ENCODE measurements at regions not wholly inside any gene's neighbourhood (a gene's known extent, or its start where the extent isn't known, plus 50 kb on each side); places are given as distances from the start of the nearest gene placed in this dataset.

GRCh38 chr18:76569644-76570419 is 74.8 kb upstream of the ZNF516 start:
- no peak for DNase-seq

GRCh38 chr18:76568731-76569130 is 73.7 kb upstream of the ZNF516 start:
- no peak for DNase-seq

DNA sequence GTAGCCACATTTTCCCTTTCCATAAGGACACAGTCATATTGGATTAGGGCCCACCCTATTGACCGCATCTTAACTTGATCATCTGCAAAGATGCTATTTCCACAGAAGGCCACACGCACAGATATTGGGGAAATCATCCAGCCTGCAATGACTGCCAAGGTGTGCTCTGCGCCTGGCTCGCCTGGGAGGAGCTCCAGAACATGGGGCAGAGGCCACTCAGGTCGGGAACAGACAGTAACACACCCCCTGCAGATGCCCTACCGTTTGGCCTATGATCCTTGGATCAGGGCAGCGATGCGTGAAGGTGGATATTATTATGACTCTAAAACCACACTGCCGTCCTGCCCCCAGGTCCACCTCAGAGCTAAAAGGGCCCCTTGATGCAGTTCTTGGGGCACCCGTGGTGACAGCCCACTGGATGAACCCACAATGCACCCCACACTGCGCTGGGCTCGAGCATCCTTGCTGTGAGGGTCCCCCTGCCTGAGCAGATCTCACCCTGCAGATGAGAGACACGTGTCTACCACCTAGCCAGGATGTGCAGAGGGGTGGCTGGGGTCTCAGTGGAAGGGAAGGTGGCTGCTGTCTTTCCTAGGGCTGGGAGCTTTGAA is 72.9 kb upstream of the ZNF516 start:
- DNase-seq = no peak

DNA sequence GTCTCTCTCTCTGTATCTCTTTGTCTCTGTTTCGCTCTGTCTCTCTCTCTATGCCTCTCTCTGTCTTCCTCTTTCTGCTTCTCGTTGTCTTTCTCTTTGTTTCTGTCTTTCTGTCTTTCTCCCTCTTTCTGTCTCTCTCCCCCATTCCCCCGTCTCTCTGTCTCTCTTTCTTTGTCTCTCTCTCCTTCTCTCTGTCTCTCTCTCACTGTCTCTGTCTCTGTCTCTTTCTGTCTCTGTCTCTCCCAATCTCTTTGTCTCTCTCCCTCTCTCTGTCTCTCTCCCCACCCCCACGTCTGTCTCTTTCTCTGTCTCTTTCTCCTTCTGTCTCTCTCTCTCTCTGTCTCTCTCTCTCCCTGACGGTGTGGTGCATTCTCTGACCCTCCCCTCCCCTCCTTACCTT is 71.9 kb upstream of the ZNF516 start:
- no peak for DNase-seq

DNA sequence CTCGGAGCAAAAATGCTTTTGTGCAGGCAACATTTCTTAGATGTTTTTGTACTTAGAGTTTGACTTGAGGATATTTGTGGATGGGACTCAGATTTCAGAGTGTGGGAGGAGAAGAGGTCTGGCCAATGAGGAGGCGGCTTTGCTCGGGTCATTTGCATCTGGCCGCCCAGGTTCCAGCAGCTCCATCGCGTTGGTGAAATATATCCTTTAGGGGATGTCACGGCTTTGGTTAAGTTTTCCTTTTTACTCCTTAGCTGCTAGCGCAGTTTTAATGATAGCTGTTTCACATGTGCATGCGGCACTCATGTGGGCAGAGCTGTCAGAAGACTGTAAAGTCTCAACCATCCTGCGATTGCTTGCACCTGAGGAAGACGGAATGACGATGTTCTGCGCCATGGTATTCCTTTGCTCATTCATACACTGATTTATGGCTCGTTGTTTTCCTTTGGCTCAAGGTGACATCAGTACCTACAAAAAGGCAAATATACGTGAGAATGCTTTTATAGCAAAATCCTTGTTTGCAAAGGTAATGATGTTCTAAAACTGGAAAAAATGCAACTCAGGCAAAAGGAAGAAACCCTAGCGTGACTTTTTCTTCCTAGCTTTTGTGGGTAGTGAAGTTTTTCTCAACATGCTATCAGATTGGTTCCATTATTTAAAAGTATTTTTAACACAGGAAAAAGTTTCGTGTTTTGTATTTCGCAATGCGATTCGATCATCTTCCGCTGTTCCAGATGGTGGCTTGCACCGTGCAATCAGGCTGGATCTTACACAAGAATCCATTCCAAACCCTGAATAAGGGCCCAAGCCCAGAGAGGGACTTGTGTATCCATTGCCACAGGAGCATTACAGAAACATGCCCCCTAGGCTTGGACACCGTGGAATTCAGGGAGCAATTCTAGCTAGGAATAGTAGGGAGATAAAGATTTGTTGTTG is 70.5 kb upstream of the ZNF516 start:
- peak; percentile 34 for DNase-seq

DNA sequence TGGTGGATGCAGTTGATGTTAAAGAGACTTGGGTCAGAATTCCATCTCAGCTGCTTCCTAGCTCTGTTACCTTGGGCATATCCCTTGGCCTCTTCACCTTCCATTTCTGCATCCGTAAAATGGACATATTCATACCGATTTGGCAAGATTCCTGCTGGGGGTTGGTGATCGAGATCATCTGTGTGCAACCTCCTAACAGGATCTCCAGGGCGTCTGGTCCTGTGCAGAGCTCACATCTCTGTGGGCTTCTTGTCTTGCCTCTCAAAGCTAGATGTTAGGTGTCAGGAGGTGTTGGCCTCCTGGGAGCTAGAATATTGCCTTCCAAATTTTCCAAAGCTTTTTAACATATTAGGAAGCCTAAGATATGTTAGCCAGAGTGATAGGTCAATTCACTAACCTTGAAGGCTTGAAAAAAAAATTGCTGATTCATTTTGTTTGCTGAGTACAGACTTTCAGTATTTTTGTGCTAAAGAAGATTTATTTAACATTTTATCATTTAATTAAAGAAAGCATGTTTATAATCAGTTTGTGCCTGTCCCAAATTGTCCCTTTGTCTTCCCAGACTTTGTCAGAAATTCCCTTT is 69.7 kb upstream of the ZNF516 start:
- no peak for DNase-seq

DNA sequence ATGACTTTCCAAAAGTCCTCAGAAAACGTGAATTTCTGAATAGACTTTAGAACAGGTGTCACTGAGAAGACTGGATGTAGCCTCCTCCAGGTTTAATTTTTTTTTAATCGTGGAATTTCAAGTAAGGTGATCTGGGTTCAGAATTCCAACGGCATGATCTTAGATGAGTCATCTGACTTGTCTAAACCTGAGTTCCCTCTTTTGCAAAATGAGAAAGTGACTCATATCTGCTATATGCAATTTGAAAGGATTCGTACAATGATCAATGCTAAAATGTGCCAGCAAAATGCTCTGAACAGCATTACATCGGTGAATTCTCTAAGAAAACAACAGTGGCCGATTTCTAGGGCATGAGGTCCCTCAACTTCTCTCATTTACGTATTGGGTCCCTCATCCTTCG is 69.1 kb upstream of the ZNF516 start:
- no peak for DNase-seq

- no peak for DNase-seq
These were observed 67.5 kb upstream of the ZNF516 start for GRCh38 chr18:76562286-76563122.

DNA sequence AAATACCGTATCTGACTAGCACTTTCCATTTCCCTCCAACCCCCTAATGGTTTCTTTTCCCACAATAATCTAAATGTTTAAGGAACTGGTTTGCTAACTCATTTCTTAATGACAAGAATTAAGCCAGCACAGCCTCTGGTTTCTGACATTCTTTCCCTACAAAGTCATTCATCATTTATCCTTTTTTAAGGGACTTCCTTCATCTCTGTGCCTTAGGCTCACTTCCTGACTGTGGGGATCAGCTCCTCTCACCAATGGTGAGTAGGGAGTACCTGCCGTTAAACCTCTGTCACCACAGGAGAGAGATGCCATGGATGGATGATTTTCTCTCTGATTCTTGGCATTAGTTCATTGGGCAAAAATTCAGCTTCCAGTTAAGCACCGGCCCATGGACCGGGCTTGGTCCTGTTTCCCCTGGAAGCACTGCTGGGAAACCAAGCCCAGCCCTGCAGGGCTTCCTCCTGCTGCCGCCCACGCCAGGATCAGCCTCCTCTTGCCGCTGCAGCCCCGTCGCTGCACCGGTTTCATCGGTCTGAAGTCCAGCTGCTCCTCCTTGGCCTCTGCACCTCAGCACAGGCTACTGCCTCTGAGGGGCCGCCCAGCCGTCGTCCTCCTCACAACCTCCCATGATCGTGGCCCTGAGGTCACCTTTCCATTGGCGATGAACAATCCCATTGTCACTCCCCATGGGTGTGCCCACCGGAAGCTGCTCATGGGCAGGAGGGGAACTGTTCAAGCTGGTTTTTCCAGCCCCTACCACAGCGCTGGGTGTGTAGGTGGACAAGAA is 64.0 kb upstream of the ZNF516 start:
- no peak for DNase-seq

DNA sequence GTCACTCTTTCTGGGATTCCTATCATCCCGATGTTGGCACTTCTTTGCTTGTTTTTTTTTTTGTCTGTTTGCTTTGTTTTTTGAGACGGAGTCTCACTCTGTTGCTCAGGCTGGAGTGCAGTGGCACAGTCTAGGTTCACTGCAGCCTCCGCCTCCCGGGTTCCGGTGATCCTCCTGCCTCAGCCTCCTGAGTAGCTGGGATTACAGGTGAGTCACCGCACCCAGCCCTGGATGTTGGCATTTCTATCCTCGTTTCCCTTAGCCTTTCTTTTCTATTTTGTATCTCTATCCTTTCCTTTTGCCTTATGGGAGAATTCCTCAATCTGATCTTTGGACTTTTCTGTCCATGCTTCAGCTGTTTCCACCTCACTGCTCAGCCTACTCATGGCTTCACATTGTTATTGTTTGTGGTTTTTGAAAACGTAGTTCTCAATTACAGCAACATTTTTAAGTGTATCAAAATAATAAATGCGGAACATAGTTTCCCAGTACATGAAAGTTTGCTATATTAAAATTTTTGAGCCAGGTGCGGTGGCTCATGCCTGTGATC is 62.1 kb upstream of the ZNF516 start:
- no peak for DNase-seq

- no peak for DNase-seq
These were observed 59.6 kb upstream of the ZNF516 start for GRCh38 chr18:76554547-76555222.

- DNase-seq = no peak
These were observed 58.9 kb upstream of the ZNF516 start for GRCh38 chr18:76553715-76554546.

- DNase-seq = no peak
These were observed 53.5 kb upstream of the ZNF516 start for GRCh38 chr18:76548541-76548940.

- DNase-seq = no peak
These were observed 52.3 kb upstream of the ZNF516 start for GRCh38 chr18:76547296-76547695.

GRCh38 chr18:76546436-76546835 is 51.4 kb upstream of the ZNF516 start:
- DNase-seq = no peak

- DNase-seq = peak; percentile 57
These were observed 51.0 kb upstream of the ZNF516 start for GRCh38 chr18:76546088-76546435.

DNA sequence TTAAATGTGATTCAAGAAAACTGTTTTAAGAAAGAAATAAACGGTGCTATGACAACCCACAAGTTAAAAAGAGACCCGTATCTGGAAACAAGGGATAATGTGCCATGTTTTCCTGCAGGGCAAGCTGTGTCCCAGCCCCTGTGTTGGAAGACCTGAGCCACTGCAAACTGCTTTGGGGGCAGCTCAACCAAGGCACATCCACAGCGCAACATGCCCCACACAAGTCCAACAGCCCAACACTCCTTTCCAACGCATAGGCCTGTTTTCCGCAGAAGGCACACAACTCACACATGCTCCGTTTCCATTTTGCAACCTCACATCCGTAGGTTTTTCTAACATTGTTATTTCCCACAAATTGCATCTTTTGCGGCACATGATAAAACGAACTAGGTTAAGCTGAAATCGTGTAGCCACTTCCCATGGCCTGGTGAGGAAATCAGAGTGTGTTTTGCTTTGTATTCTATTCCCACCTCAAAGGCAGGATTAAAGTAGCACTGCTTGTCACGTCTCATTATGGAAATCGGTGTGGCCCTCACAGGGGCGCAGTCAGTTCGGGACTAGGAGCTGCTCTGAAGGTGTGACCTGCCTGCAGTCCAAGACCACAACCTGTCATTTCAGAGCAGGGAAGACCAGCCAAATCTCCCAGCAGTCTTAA is 50.5 kb upstream of the ZNF516 start:
- peak; percentile 57 for DNase-seq

DNA sequence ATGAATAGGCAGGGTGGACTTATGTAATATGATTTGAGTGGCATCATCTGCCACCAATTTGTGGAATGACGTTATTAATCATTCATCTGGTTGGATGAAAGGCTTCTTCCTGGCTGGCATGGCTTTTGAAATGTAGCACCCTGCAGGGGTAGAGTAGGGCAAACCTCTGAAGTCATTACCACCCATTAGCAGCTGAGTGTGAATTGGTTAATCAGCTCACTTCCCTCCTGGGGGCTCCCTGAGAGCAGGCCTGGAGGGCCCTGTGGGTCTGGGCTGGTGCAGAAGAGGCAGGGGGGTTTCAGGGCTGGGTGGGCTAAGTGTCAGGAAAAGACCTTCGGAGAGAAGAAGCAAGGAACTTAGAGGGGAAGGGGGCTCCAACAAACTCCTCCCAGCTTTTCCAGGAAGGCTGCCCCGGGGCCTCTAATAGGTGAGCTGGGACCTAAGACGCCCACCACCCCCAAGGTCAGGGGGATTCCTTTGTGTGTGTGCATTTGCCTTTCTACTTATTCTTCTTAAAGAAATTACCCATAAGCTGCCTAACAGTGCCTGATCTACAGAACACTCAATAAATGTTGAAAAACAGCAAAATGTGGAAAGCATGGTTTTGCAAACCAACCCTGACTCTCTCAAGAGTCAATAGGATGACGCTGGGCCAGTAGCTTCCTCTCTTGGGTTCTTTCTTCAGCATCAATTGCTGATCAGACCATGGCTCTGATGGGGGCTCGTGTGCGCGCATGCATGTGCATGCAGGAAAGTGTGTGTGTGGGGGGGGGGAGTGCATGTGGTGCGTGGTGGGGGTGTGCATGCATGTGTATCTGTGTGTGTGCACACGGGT is 49.7 kb upstream of the ZNF516 start:
- DNase-seq = no peak
